NCI-H1436 treated with DMSO at 0.1 percent for 48 hours (cell line): ENCODE measurements at regions not wholly inside any gene's neighbourhood (a gene's known extent, or its start where the extent isn't known, plus 50 kb on each side); places are given as distances from the start of the nearest gene placed in this dataset.
"Not testable (repeated sequence)": the region's sequence is repeated elsewhere in the genome, so short reads cannot be mapped to it uniquely, and the experiment has no call there.

Experiments used
- DNase-seq: peaks from one replicate; lab custom pipeline; 2025; lab: John Stamatoyannopoulos, UW

DNA sequence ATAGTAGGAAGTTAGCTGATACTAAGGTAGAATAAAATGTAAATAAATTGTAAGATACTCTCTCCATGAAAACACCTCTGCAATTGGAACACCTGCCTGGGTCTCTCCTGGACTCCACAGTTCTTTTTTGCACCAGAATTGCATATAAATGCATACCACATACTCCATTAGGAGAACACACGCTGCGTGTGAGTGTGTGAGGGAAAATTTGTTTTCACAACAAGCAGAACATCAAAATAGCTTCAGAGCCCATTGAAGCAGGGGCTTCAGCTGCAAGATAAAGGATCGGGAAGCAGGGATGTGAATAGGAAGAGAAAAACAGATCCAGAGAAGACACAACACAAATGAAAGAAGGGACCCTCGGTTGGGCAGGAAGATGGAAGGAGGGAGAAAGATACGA lies 389.8 kb upstream of the BRINP1 start:
- DNase-seq = no peak

DNA sequence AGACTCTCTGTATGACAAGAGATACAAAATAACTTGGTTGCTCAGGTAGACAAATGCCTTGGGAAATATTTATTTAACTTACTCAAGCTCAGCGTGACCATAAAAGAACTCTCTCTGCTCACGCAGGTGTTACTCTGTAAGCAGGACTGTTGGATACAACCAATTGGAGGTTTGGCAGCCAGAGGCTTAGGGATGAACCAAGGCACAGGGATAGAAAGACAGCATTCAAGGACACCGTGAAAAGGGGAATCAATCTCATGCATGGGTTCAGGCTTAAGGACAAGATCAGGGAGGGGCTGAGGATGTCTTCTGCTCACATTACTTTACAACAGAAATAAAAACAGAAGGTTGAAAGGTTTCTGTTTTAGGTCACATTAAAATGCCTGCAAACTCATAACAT lies 389.0 kb upstream of the BRINP1 start:
- DNase-seq = no peak

DNA sequence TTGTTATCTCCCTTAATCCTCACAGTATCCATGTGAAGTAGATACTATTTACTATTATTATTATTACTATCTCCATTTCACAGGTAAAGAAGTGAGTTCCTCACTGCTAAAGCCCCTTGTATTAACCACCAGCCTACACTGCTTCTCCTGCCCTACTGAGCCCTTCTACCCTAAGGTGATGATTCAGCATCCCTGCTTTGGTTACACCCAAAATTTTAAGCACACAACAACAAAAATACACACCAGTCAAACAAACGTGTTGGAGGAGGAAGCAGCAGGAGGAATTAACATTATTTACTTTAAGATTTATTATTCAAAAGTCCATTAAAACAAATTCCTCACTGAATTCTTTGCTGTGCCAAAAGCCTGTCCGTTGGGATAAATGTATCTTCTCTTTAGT lies 370.2 kb upstream of the BRINP1 start:
- no peak for DNase-seq

DNA sequence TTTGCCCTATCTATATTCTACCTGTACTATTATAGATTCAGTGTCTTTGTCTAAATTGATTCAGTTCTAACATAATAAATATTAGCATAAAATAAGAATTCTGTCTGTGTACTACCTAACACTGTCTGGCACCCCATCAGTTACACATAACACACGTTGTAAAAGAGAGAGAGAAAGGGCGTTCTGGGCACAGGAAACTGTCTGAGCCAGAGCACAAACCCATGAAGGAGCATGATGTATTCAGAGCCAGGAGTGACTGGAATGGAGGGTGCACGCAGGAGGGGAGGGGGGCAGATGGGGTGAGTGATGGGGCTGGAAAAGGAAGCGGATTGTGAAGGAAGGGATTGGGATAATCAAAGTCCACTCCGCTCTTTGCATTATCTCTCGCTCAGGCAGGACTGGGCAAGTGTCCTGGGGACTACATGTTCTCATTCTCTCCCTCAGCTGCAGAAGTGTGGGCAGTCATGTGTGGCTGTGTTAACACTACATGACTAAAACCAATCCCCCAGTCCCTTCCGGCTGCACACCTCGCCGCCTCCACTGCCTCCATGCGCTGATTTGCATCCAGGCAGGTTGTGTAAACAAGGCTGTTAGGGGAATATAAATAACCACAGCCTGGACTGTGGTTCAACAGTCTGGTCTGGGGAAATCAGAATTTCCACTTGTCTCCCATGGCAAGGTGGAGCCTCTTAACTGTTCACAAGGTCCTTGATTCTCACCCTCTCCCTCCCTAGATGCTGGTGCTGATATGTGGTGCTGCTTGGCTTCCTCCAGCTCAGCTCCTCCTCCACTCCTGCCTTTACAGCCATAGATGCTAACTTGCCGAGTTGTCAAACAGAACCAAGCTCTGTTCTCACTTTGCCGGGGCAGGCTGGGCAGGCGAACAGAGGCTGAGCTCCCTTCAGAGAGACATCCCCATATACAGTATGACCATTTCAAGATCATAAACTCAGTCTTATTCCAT lies 367.5 kb upstream of the BRINP1 start:
- DNase-seq = no peak

DNA sequence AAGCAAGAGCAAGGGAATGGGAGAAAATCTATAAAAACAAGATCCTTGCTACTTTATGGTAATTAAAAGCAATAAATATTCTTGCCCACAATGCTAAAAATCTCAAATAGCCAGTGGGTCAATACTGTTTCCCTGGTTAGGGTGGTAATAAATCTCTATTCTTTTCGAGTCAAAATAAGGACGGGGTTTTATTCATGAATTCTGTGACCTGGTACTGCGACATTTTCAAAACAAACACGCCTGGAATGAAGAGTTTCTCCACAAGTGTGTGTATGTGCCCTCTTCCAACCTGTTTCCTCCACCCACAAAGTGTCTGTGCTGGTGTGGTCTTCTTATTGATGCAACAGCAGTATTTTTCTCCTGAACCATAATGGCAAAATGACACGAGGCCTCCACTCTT lies 358.8 kb upstream of the BRINP1 start:
- no peak for DNase-seq

DNA sequence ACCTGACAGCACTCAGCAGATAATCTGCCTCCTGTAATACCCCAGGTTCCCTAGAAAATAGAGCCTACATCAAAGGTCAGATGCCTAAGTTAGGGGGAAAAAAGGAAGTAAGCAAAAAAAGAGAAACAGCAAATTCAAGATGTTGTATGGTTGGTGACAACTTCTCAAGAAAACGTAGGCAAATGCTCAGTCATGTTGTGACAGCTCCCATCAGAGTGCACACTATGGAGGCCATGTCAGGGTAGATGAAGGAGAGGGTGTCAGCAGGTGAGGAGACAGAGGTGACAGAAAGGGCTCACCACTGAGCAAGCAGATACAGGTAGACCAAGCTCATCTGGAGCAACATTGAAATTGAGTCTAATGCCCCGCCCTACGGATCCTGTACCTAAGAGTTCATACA lies 356.8 kb upstream of the BRINP1 start:
- DNase-seq = no peak

DNA sequence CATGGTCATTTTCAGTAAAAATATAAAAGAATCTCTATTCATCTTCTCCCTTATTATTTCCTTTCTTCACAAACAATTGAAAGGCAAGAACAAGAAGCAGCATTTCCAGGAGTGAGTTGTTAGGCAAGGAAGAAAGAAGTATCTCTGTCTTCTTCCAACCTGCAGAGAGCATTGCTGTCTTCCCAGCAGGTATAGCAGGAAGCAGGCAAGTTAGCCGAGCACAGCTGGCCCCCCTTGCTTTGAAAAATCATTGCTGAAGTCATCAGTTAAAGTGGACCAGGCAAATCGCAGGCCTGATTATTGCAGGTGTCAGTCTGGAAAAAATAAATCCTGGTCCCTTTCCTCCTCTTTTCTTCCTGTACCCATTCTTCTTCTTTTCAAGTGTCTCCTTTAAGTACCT lies 353.1 kb upstream of the BRINP1 start:
- DNase-seq = no peak

DNA sequence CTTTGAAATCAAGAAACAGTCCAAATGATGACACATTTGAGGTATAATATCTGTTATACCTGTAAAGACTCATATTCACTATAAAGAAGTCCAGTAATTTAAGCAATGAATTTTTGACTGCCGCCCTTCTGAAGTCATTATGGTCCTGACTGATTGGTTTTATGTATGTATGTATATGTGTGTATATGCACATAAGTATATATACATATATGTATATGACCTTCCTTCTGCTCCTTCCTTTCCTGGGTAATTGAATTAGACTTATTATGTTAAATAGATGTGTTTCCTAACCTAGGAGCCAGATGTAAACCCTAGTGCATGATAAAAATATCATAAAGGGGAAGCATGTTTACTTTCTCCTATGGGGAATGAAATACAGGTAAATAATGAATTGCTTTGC lies 343.1 kb upstream of the BRINP1 start:
- no peak for DNase-seq

DNA sequence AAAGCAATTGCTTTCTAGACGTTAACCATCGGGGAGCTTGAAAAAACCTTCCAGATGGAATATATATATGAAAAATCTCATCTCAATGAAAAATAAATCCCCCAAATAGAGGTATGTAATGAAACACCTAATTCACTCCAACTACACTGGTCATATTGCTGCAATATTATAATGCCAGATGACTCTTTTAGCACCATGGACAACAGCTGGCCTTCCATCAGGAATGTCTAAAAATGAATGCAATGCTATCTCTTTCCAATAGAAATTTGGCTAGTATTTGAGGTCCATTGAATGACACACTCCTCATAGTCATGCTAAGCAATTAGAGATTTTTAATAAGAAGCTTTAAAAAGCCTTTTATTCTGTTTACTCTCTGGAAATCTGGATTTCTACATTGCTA lies 340.2 kb upstream of the BRINP1 start:
- no peak for DNase-seq

DNA sequence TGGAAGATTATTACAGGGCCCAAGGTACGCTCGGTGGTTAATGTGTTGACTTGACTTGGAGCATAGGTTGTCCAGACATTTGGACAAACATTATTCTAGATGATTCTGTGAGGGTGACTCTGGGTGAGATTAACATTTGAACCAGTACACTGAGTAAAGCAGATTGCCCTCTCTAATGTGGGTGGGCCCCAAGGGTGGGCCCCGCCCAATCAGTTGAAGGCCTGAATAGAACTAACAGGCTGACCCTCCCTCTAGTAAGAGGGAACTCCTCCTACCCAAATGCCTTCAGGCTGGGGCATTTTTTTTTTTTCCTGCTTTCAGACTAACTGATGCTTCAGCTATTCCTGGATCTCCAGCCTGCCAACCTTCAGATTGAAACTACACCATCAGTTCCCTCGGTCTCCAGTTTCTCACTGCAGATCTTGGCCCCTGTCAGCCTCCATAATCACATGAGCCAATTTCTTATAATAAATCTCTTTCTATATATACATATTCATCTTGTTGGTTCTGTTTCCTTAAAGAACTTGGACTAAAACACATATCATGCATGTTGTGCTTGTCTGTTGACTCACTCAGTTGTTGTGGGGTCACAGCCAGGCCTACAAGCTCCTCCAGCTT lies 338.1 kb upstream of the BRINP1 start:
- no peak for DNase-seq

DNA sequence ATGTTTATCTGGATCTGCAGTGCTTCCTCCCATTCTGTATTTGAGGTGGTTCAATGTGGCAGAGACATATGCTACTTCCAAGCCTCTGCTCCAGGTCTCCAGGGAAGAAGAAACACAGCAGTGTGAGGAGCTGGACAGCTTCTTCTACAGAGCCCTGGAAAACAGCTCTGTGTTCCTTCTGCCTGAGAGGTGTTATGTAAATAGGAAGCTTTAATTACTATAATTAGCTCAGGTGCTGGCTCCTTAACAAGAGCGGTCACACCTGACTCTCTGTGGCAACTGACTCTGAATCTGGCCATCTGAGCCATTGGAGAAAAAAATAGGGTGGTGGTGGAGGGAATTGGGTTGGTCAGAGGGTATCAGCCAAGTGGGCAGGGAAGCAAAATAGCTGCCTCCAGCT lies 332.4 kb upstream of the BRINP1 start:
- DNase-seq = no peak

DNA sequence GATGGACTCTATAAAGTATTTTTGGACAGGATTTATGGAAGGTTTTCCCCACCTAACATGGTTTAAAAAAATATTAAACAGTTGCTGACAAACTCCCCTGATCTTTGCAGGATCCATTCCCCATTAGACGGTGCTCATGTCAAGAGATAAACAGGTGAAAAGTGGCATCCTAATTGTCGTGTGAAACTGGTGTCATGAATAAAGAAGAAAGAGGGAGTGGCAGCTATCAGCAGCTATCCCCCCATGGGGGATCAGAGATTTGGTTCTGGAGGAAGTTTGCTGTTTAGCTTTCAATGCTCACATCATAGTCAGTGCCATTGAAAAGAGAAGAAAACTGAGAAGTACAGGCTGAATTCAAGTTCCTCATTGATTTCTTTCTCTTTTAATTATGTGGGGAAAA lies 329.3 kb upstream of the BRINP1 start:
- no peak for DNase-seq

DNA sequence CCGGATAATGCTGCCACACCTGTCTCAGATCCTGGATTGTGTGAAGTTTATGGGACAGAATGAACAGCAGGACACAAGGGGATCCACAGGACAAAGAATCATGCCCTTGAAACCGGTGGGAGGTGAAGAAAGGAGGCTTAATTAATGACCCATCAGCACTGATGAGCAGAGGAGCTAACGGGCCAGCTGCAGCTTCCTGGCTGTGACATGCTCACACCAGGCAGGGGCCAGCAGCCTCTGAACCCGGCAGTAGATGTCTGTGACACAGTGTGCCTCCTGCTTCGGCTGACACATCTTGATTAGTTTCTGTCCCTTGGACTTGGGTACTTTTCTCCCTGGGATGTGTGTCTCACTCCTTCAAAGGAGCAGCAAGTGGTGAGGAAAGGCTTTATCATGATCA lies 328.8 kb upstream of the BRINP1 start:
- DNase-seq = no peak

DNA sequence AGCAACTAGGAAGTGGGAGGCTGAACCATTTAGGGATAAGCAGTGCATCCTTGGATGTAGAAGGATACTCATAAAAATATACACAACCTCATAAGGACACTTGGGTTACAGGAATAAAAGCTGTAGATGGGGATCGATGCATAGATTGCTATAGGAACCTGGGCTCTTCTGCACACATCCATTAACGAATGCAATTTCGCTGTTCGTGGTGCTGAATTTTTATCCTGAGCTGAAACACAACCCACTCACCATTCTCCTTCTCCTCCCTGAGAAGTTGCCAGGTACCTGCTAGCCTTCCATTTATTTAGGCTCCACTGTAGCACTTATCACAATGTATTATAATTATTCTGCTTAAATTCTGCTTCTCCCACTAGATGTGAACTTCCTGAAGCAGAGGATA lies 320.6 kb upstream of the BRINP1 start:
- no peak for DNase-seq

DNA sequence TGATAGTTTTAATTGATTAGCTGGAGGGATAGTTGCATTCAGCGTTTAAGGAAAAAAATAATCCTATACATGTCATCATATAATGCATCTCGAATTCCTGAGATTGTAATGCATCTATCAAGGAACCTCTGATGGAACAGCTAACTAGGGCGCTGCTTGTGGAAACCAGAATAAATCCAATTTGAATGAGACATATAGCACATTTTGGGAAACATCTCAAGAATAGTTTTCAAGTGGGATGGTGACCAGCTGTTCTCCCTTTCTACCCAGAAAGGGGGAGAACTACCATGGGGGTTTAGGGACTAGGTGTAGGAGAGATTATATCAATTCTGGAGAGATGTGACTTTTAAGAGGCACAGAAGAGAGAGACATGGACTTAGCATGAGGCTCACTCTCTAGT lies 319.3 kb upstream of the BRINP1 start:
- no peak for DNase-seq

DNA sequence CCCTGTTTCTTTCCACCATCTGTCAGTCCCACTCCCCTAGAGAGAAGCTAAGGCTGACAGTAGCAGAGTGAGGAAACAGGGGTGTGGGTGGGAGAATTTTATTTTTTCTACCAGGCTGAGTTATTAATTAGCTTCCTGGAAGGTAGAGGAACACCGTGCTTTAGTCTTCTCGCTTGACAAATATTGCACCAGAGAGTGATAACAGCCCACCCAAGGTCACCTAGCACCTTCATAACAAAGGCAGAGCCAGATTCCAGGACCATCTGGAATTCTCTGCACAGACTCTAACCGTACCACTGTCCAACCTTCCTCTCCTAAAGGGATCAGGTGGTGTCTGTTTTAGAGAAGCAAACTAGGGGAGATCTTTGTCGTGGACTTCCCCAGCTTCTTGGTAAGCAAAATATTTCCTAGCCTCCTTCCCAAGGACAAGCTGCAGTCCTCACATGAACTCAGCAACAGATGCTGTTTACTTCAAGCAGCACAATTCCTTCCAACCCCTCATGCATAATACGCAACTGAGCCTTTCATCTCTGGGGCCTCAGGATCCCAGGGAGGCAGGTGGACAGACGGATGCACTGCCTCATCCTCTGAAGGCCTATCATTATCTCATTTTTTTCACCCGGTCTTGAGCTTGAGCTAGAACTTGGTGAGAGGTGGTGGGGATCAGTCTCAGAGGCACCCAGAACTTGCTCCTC lies 308.7 kb upstream of the BRINP1 start:
- DNase-seq = no peak

DNA sequence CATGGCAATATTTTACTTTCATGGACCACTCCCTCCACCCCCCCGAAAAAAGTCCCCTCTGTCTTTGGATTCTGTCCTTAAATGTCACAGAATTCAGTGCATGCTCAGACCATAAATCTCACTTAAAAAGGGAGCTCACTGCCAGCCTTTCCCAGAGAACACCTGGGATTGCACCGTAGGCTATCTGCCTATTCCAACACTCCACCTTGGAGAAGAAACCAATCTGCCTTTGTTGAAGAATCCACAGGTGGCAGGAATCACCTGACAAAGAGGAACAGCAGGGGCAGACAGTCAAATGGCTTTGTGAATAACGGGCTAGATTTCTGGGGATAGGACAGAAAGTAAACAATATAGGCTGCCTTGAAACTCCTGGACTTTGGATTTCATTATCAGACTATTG lies 306.7 kb upstream of the BRINP1 start:
- DNase-seq = no peak

DNA sequence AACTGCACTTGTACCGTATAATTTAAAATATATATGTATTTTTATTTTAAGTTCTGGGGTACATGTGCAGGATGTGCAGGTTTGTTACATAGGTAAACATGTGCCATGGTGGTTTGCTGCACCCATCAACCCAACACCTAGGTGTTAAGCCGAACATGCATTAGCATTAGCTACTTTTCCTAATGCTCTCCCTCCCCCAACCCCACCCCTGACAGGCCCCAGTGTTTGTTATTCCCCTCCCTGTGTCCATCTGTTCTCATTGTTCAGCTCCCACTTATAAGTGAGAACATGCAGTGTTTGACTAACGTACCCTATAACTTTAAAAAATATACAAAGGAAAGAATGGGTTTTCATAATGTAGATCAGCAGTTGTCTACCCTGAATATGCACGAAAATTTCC lies 303.5 kb upstream of the BRINP1 start:
- not testable (repeated sequence) for DNase-seq

DNA sequence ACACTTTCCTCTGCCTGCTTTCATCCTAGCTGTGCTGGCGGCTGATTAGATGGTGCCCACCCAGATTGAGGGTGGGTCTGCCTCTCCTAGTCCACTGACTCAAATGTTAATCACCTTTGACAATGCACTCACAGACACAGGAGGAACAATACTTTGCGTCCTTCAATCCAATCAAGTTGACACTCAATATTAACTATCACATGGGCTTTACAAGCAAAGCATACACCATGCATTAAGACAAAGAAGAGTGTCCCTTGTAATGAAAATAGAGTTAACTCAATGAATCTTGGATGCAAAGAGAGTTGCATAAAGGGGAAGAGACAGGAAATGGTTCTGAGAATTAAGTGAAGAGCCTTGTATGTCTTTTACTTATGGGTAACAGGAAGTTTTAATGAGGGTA lies 298.7 kb upstream of the BRINP1 start:
- DNase-seq = no peak

DNA sequence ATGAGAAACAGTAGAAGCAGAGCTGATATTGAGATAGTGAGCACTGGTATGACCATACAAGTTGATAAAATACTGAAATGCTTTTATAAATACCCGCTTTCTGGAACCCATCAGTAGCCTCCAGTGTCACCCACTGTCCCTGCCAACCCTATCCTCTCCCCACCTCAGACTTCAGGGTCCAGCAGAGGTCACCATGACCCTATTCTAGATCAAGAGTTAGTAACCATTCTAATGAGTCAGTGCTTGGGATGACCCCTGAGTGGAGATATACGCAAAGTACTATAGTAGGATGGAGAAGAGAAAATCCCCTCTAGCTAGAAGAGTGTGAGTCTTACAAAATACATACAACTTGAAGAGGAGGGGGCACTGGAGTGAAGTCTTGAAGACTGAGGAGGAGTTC lies 297.9 kb upstream of the BRINP1 start:
- DNase-seq = no peak

DNA sequence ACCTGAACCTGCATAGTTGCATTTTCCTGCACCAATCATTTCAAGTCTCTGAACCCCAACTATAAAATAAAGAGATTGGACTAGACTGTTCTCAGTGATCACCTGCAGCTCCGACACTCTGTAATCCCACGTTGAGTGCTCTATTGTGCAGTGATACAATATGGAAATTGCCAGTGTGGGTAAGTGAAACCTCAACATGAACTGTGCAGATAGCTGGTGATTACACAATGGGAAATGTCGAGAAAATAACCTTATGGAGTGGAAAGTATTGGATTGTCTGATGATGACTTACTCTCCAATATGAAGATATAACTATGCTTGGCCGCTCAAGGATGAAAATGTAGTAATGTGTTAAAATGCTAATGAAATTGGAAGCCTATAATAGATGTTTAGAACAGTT lies 293.1 kb upstream of the BRINP1 start:
- no peak for DNase-seq

DNA sequence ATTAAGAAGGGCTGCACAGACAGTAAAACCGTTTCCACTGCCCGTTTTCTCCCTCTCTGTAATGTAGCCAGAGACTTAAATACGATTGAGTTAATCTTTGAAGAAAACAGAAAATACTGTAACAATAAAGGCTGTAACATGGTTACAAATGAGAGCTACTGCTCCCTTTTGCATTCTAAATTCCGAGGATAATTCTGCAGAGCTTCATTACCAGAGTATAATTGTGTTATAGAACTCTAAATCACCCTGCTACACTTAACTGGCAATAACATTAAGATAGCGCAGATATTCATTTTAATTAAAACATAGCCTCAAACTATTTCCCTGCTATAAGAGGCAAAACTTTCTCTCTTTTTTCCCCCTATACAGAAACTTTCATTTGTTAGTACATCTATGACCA lies 283.7 kb upstream of the BRINP1 start:
- DNase-seq = no peak

DNA sequence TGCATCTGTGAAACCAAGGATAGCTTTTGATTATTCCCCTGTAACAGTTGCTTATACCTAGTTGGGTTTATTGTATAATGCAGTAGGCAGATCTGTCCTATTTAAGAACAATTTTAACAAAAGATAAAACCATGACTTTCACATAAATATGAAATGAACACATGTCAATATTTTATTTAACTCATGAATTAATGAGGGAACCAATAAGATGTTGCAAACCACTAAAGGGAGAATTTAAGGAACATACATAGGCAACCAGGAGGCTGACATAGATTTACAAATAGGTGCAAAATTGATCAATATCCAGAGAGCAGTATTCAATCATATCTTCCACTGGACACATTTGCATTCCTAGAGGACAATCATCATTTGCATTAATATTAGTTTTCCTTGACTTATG lies 280.0 kb upstream of the BRINP1 start:
- no peak for DNase-seq
